SJSA1 (cell line): ENCODE measurements at regions not wholly inside any gene's neighbourhood (a gene's known extent, or its start where the extent isn't known, plus 50 kb on each side); places are given as distances from the start of the nearest gene placed in this dataset.

Experiments
- DNase-seq, 2 experiments: peaks; one replicate each; pipeline ENCODE4 v3.0.0-alpha.2; 2015 to 2020; ENCODE audit warnings: low spot score in 2 of 2, low read depth in 1 of 2
- H3K27ac ChIP-seq: fragments of 250-450 bp; sonication (Bioruptor Pico); 2 replicates; pipeline ENCODE4 v1.5.1; 2020; ENCODE audit warnings: mild to moderate bottlenecking, moderate library complexity
- H3K27me3 ChIP-seq: fragments of 250-450 bp; sonication (Bioruptor Pico); replicated peaks from 2 replicates; pipeline ENCODE4 v1.5.1; 2020; ENCODE audit warnings: mild to moderate bottlenecking, moderate library complexity
- H3K36me3 ChIP-seq: fragments of 250-450 bp; sonication (Bioruptor Pico); 2 replicates; pipeline ENCODE4 v1.5.1; 2020; ENCODE audit warnings: mild to moderate bottlenecking
- H3K4me1 ChIP-seq: fragments of 250-450 bp; sonication (Bioruptor Pico); replicated peaks from 2 replicates; pipeline ENCODE4 v1.6.1; 2021; ENCODE audit warnings: mild to moderate bottlenecking
- H3K4me3 ChIP-seq: fragments of 250-450 bp; sonication (Bioruptor Pico); 2 replicates; pipeline ENCODE4 v1.5.1; 2020; ENCODE audit warnings: mild to moderate bottlenecking
- H3K9me3 ChIP-seq: fragments of 250-450 bp; sonication (Bioruptor Pico); replicated peaks from 2 replicates; pipeline ENCODE4 v1.5.1; 2020; ENCODE audit warnings: mild to moderate bottlenecking

DNA sequence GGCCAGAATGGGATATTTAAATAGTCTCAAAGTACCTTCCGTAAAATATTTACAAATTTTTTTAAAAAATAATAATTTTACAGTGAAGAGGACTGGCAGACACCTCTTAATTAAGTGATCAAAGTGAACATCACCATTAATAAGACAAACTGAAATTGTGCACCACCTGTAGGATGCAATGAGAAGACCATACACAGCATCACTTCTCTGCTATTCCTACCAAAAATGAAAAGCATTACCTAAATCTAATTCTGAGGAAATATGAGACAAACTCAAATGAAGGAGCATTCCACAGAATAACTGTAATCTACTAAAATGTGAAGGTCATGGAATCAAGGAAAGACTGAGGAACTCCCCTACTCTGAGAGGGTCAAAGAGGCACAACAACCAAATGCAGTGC is 68.2 kb upstream of the PRDX6 start:
- peaks cover 19% of the 10 kb centered on the region for H3K4me1 ChIP-seq
- no peaks in the 10 kb centered on the region for H3K9me3 ChIP-seq
- no peak overlapping the region for H3K4me3 ChIP-seq
- no peaks in the 10 kb centered on the region for H3K27me3 ChIP-seq
- DNase-seq: no peak
- no peak overlapping the region for H3K27ac ChIP-seq
- H3K36me3 ChIP-seq: no peaks in the 10 kb centered on the region

GRCh38 chr1:173409613-173410012 is 67.5 kb upstream of the PRDX6 start:
- Histone ChIP-seq H3K4me1 (peaks cover 19% of the 10 kb centered on the region), H3K9me3 (no peaks in the 10 kb centered on the region), H3K27ac (no peak overlapping the region), H3K4me3 (no peak overlapping the region), H3K27me3 (no peaks in the 10 kb centered on the region), H3K36me3 (no peaks in the 10 kb centered on the region)
- DNase-seq: no peak

GRCh38 chr1:173410133-173410793 is 66.9 kb upstream of the PRDX6 start:
- H3K4me3 ChIP-seq: no peak overlapping the region
- H3K36me3 ChIP-seq: no peaks in the 10 kb centered on the region
- peak in 1 of 2 experiments; percentile 11 for DNase-seq
- peaks cover 19% of the 10 kb centered on the region for H3K4me1 ChIP-seq
- no peaks in the 10 kb centered on the region for H3K27me3 ChIP-seq
- H3K27ac ChIP-seq: no peak overlapping the region
- no peaks in the 10 kb centered on the region for H3K9me3 ChIP-seq

GRCh38 chr1:173410794-173411236 is 66.3 kb upstream of the PRDX6 start:
- Histone ChIP-seq H3K9me3 (no peaks in the 10 kb centered on the region), H3K4me1 (peaks cover 17% of the 10 kb centered on the region), H3K36me3 (no peaks in the 10 kb centered on the region), H3K4me3 (no peak overlapping the region), H3K27me3 (no peaks in the 10 kb centered on the region), H3K27ac (no peak overlapping the region)
- DNase-seq: no peak

- Histone ChIP-seq H3K4me1 (peaks cover 4% of the 10 kb centered on the region; the same call in 1 of the 2 replicates), H3K9me3 (no peaks in the 10 kb centered on the region), H3K27ac (no peak overlapping the region), H3K4me3 (no peak overlapping the region), H3K27me3 (no peaks in the 10 kb centered on the region), H3K36me3 (no peaks in the 10 kb centered on the region)
- DNase-seq: no peak
These were observed 65.0 kb upstream of the PRDX6 start for GRCh38 chr1:173411835-173412742.

DNA sequence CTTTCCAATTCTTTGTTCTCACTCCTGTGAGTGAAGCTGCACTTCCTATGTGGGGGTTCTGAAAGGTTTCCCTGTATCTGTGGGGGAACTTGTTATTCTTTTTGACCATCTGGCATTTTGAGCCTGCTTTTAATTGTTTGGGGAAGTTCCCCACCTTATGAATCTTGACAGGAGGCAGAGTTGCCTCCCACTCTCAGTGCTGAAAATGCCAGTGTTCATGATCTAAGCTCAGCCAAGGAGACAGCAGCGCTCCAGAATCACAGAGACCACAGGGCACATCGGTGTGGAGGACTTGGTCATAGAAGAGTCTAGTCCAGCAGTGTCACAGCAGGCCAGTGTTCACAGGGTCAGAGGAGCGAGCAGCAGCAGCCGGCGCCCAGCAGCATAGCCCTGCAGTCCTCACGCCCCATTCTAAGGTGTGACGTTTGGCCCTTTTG is 63.8 kb upstream of the PRDX6 start:
- Histone ChIP-seq H3K36me3 (no peaks in the 10 kb centered on the region), H3K27ac (no peak overlapping the region), H3K4me1 (0 out of 2 replicates have a peak, but pooled peaks cover 4% of the 10 kb centered on the region), H3K9me3 (no peaks in the 10 kb centered on the region), H3K27me3 (no peaks in the 10 kb centered on the region), H3K4me3 (no peak overlapping the region)
- no peak for DNase-seq

- 0 out of 2 replicates have a peak, but pooled peaks cover 4% of the 10 kb centered on the region for H3K4me1 ChIP-seq
- no peak for DNase-seq
- H3K9me3 ChIP-seq: no peaks in the 10 kb centered on the region
- no peak overlapping the region for H3K27ac ChIP-seq
- H3K36me3 ChIP-seq: no peaks in the 10 kb centered on the region
- no peaks in the 10 kb centered on the region for H3K27me3 ChIP-seq
- H3K4me3 ChIP-seq: no peak overlapping the region
These were observed 63.0 kb upstream of the PRDX6 start for GRCh38 chr1:173414136-173414535.

- no peaks in the 10 kb centered on the region for H3K27me3 ChIP-seq
- 0 out of 2 replicates have a peak, but pooled peaks cover 4% of the 10 kb centered on the region for H3K4me1 ChIP-seq
- DNase-seq: no peak
- H3K36me3 ChIP-seq: no peaks in the 10 kb centered on the region
- no peak overlapping the region for H3K4me3 ChIP-seq
- no peak overlapping the region for H3K27ac ChIP-seq
- H3K9me3 ChIP-seq: no peaks in the 10 kb centered on the region
These were observed 62.5 kb upstream of the PRDX6 start for GRCh38 chr1:173414539-173415226.

GRCh38 chr1:173415490-173415889 is 61.6 kb upstream of the PRDX6 start:
- Histone ChIP-seq H3K4me3 (no peak overlapping the region), H3K27me3 (no peaks in the 10 kb centered on the region), H3K36me3 (no peaks in the 10 kb centered on the region), H3K27ac (no peak overlapping the region), H3K4me1 (peaks cover 5% of the 10 kb centered on the region; the same call in 1 of the 2 replicates), H3K9me3 (no peaks in the 10 kb centered on the region)
- no peak for DNase-seq

GRCh38 chr1:173415905-173416450 is 61.2 kb upstream of the PRDX6 start:
- Histone ChIP-seq H3K27ac (no peak overlapping the region), H3K9me3 (no peaks in the 10 kb centered on the region), H3K4me3 (no peak overlapping the region), H3K36me3 (no peaks in the 10 kb centered on the region), H3K4me1 (peaks cover 4% of the 10 kb centered on the region; the same call in 1 of the 2 replicates), H3K27me3 (no peaks in the 10 kb centered on the region)
- no peak for DNase-seq

GRCh38 chr1:173417563-173417962 is 59.6 kb upstream of the PRDX6 start:
- Histone ChIP-seq H3K27ac (no peak overlapping the region), H3K9me3 (no peaks in the 10 kb centered on the region), H3K36me3 (no peaks in the 10 kb centered on the region), H3K27me3 (no peaks in the 10 kb centered on the region), H3K4me3 (no peak overlapping the region), H3K4me1 (peaks cover 4% of the 10 kb centered on the region; the same call in 1 of the 2 replicates)
- no peak for DNase-seq

DNA sequence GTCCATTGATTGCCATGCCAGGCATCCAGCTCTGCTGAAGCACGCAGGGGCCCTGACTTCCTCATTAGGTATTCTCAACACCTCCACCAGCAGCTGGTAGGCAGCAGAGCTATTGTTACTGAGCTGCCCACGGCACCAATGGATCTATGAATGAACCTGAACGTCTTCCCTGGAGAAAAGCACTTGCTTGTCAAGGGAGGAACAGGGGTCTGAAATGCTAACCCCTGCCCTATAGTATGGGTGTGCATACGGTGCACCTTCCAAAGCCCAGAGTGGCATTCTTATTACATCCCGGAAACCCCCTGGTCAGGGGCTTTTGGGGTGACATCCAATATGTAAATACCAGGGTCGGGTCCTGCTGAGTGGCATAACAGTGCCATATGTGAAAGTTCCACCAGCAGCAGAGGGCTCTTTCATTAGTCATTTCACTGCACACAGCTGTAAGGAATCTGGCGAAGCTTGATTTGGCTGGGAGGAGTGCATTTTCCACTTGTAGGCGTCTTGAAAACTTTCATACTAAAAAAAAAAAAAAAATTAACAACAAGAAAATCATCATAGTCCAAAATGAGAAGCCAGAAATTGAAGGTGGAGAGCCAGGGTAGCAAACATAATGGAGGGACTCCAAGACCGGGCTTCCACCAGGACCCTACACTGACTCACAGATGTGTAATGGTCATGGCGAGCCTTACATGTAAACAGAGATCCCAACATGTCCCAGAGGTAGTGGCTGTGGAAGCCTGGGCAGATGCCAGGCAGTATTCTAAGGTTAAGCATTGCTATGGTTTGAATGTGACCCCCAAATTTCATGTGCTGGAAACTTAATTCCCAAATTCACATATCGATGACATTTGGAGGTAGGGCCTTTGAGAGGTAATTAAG is 58.8 kb upstream of the PRDX6 start:
- H3K4me1 ChIP-seq: peaks cover 4% of the 10 kb centered on the region; the same call in 1 of the 2 replicates
- H3K27ac ChIP-seq: no peak overlapping the region
- no peak for DNase-seq
- H3K9me3 ChIP-seq: no peaks in the 10 kb centered on the region
- H3K27me3 ChIP-seq: no peaks in the 10 kb centered on the region
- no peak overlapping the region for H3K4me3 ChIP-seq
- H3K36me3 ChIP-seq: no peaks in the 10 kb centered on the region
